ENCODE measurements at regions not wholly inside any gene's neighbourhood (a gene's known extent, or its start where the extent isn't known, plus 50 kb on each side); places are given as distances from the start of the nearest gene placed in this dataset.

GRCh38 chr12:92045852-92046251, 99.8 kb downstream of the BTG1 start:
- H3K4me3 ChIP-seq (ENCODE audit: control extremely low read depth in 1 of 5, extremely low read depth in 1 of 5, insufficient read depth in 1 of 5, low read depth in 2 of 5, low read length in 4 of 5): no peak overlapping the region
- no peak overlapping the region for H3K9ac ChIP-seq (ENCODE audit: low read length)
- no peaks in the 10 kb centered on the region for H4K20me1 ChIP-seq (ENCODE audit: control insufficient read depth, insufficient read depth, low read length, poor library complexity, severe bottlenecking)
- Mint-ChIP-seq H3K4me1 (peaks cover 24% of the 10 kb centered on the region), H3K27ac (no peak overlapping the region), H3K4me3 (no peak overlapping the region), H3K9me3 (ENCODE audit: insufficient read depth) (no peaks in the 10 kb centered on the region), H3K27me3 (no peaks in the 10 kb centered on the region)
- DNase-seq (no peak), ATAC-seq (ENCODE audit: low read depth) (no peak)
- H3K79me2 ChIP-seq (ENCODE audit: control insufficient read depth, insufficient read depth, low read length): no peaks in the 10 kb centered on the region
- no peak overlapping the region for H3K27ac ChIP-seq (ENCODE audit: low read length in 2 of 2)
- no CpG with 5 or more reads among the region's 2 CpGs for WGBS (ENCODE audit: insufficient coverage)
- TF ChIP-seq CTCF (IDR thresholded peaks at IDR 0.05): no peak
- TF ChIP-seq EZH2 (IDR thresholded peaks at IDR 0.05; ENCODE audit: borderline replicate concordance, insufficient read depth, low read depth, low read length, poor library complexity, severe bottlenecking): no peak
- no peaks in the 10 kb centered on the region for H3K27me3 ChIP-seq (replicated peaks in 1 of 4; ENCODE audit: control extremely low read depth in 1 of 4, control insufficient read depth in 3 of 4, insufficient read depth in 4 of 4, low read length in 3 of 4)
- ChIA-PET CTCF (interaction anchor here (0.7 kb wide), 1 partner anchor 362 kb away, joined by 4 read pairs; no protein-coding TSS in a partner anchor), POLR2A (interaction anchor here (0.7 kb wide), 1 partner anchor 54 kb away, joined by 4 read pairs; no protein-coding TSS in a partner anchor)
- intact Hi-C loops (cut with micrococcal nuclease): loop anchor here (5.0 kb wide), 1 partner anchor 36 kb away; no protein-coding TSS in a partner anchor
- peaks cover 9 to 10% of the 10 kb centered on the region in 2 donors for H3K4me1 ChIP-seq (ENCODE audit: control insufficient read depth in 2 of 2, insufficient read depth in 2 of 2, low read length in 2 of 2)
- no peak overlapping the region for H2AFZ ChIP-seq (ENCODE audit: insufficient read depth, low read depth, low read length, poor library complexity, severe bottlenecking)
- H3K9me3 ChIP-seq (ENCODE audit: control extremely low read depth in 1 of 3, control insufficient read depth in 2 of 3, insufficient read depth in 1 of 3, low read length in 2 of 3): no peaks in the 10 kb centered on the region
- no peak overlapping the region for H3K4me2 ChIP-seq (replicated peaks; ENCODE audit: low read depth, low read length, poor library complexity, severe bottlenecking)
- H3K36me3 ChIP-seq (replicated peaks in 1 of 2; ENCODE audit: control extremely low read depth in 1 of 2, control insufficient read depth in 1 of 2, extremely low read depth in 1 of 2, insufficient read depth in 2 of 2, low read length in 1 of 2): no peaks in the 10 kb centered on the region

GRCh38 chr12:92044435-92044834, 101.2 kb downstream of the BTG1 start:
- ATAC-seq (ENCODE audit: low read depth) (no peak), DNase-seq (no peak)
- no peak for TF ChIP-seq EZH2 (IDR thresholded peaks at IDR 0.05; ENCODE audit: borderline replicate concordance, insufficient read depth, low read depth, low read length, poor library complexity, severe bottlenecking)
- ChIA-PET CTCF (interaction anchor here (1.5 kb wide), 1 partner anchor 8 kb away, joined by 3 read pairs; no protein-coding TSS in a partner anchor), POLR2A (no interaction called here)
- H3K79me2 ChIP-seq (ENCODE audit: control insufficient read depth, insufficient read depth, low read length): no peaks in the 10 kb centered on the region
- Mint-ChIP-seq H3K4me1 (peaks cover 16% of the 10 kb centered on the region), H3K9me3 (ENCODE audit: insufficient read depth) (no peaks in the 10 kb centered on the region), H3K27ac (no peak overlapping the region), H3K4me3 (no peak overlapping the region), H3K27me3 (no peaks in the 10 kb centered on the region)
- H3K9ac ChIP-seq (ENCODE audit: low read length): no peak overlapping the region
- no peak overlapping the region for H3K4me3 ChIP-seq (ENCODE audit: control extremely low read depth in 1 of 5, extremely low read depth in 1 of 5, insufficient read depth in 1 of 5, low read depth in 2 of 5, low read length in 4 of 5)
- H3K36me3 ChIP-seq (replicated peaks in 1 of 2; ENCODE audit: control extremely low read depth in 1 of 2, control insufficient read depth in 1 of 2, extremely low read depth in 1 of 2, insufficient read depth in 2 of 2, low read length in 1 of 2): no peaks in the 10 kb centered on the region
- no peaks in the 10 kb centered on the region for H3K9me3 ChIP-seq (ENCODE audit: control extremely low read depth in 1 of 3, control insufficient read depth in 2 of 3, insufficient read depth in 1 of 3, low read length in 2 of 3)
- no peak overlapping the region for H3K27ac ChIP-seq (ENCODE audit: low read length in 2 of 2)
- H2AFZ ChIP-seq (ENCODE audit: insufficient read depth, low read depth, low read length, poor library complexity, severe bottlenecking): no peak overlapping the region
- intact Hi-C loops (cut with micrococcal nuclease): no loop called here
- WGBS (ENCODE audit: insufficient coverage): no CpG with 5 or more reads among the region's 2 CpGs
- H4K20me1 ChIP-seq (ENCODE audit: control insufficient read depth, insufficient read depth, low read length, poor library complexity, severe bottlenecking): no peaks in the 10 kb centered on the region
- H3K4me2 ChIP-seq (replicated peaks; ENCODE audit: low read depth, low read length, poor library complexity, severe bottlenecking): no peak overlapping the region
- peaks cover 5% of the 10 kb centered on the region in 2 donors for H3K4me1 ChIP-seq (ENCODE audit: control insufficient read depth in 2 of 2, insufficient read depth in 2 of 2, low read length in 2 of 2)
- H3K27me3 ChIP-seq (replicated peaks in 1 of 4; ENCODE audit: control extremely low read depth in 1 of 4, control insufficient read depth in 3 of 4, insufficient read depth in 4 of 4, low read length in 3 of 4): no peaks in the 10 kb centered on the region
